Tibial artery (tissue), 4 donors: ENCODE measurements at regions not wholly inside any gene's neighbourhood (a gene's known extent, or its start where the extent isn't known, plus 50 kb on each side); places are given as distances from the start of the nearest gene placed in this dataset.
A peak's percentile ranks its signal among the peaks of the same experiment; 100 is the strongest.

ENCODE experiments used
- DNase-seq, 2 donors: peaks; one replicate each; pipeline ENCODE4 v3.0.0-alpha.2; 2019
- H3K27ac ChIP-seq, 2 donors: fragments of 200-600 bp; sonication (generic) in 1 of 2; 1 replicate in 1 of 2; 2 replicates in 1 of 2; pipeline ENCODE4 v1.5.1; 2018 to 2019; ENCODE audit warnings: mild to moderate bottlenecking in 1 of 2
- H3K27me3 ChIP-seq, 2 donors: fragments of 200-600 bp; sonication (generic) in 1 of 2; one replicate each; pipeline versions ENCODE4 v1.5.1 to v1.6.0; 2016 to 2019
- H3K36me3 ChIP-seq, 3 donors: fragments of 200-600 bp; sonication (generic) in 2 of 3; one replicate each; pipeline ENCODE4 v1.5.1; 2016 to 2019; ENCODE audit warnings: mild to moderate bottlenecking in 2 of 3
- H3K4me1 ChIP-seq, 4 donors: fragments of 200-600 bp; sonication (generic) in 2 of 4; 1 replicate in 3 of 4; 2 replicates in 1 of 4; pipeline ENCODE4 v1.5.1; 2016 to 2019
- H3K4me3 ChIP-seq, 2 donors: fragments of 200-600 bp; sonication (generic) in 1 of 2; 1 replicate in 1 of 2; 2 replicates in 1 of 2; pipeline ENCODE4 v1.5.1; 2018 to 2019; ENCODE audit warnings: mild to moderate bottlenecking in 2 of 2
- H3K9me3 ChIP-seq, 3 donors: fragments of 200-600 bp; sonication (generic) in 1 of 3; one replicate each; pipeline ENCODE4 v1.5.1; 2016 to 2019
- CTCF ChIP-seq, 2 experiments: fragments of 200-600 bp in 1 of 2; fragments of 450-650 bp in 1 of 2; IDR thresholded peaks; one replicate each; pipeline ENCODE4 v1.5.1; 2017 to 2019; ENCODE audit warnings: antibody characterized with exemption in 2 of 2, mild to moderate bottlenecking in 1 of 2, moderate library complexity in 1 of 2
- intact Hi-C: fragments of 100-400 bp; cut with DNase I; formaldehyde crosslinking; loops from one replicate; pipeline ENCODE4 v1.15.0; 2023; ENCODE audit warnings: low total_unique reads

GRCh38 chr15:29872716-29873115, 50.4 kb upstream of the TJP1 start:
- Histone ChIP-seq H3K9me3 (no peaks in the 10 kb centered on the region), H3K27ac (peak overlapping the region; percentile 88 to 89), H3K36me3 (no peaks in the 10 kb centered on the region), H3K4me3 (no peak overlapping the region), H3K27me3 (no peaks in the 10 kb centered on the region), H3K4me1 (peaks cover 0 to 66% (median 24%) of the 10 kb centered on the region in 4 donors)
- TF ChIP-seq CTCF (IDR thresholded peaks at IDR 0.05) = no peak
- DNase-seq = no peak
- intact Hi-C loops = loop anchor here (5.0 kb wide), 1 partner anchor 50 kb away; the partner anchor contains the start of gene TJP1
